ENCODE measurements at regions not wholly inside any gene's neighbourhood (a gene's known extent, or its start where the extent isn't known, plus 50 kb on each side); places are given as distances from the start of the nearest gene placed in this dataset.

DNA sequence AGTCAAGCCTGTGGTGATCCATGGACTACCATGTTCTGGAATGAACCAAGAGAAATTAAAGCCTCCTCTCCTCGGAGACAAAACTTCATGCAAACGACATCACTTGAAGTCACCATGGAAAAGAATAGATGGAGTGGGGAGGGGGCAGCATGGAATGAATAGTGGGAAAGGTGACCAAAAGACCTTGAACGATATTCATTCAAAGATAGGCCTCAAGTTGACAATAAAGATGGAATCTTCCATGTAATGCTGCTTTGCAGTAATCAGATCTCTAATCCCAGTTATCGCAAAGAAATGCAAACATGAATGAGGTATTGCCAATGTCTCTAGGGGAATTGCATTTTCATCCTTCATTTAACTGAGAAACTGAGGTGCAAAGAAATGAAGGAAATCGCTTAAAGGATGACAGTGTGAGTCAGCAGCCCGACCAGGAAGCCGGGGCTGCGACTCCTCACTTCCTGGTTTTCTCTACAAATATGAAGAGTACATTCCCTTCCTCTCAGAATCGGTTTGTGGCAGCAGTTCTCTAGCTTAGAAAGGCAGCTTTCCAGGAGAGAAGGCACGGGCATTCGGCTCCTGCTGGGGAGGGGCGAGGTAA is 65.6 kb upstream of the RREB1 start:
- TF ChIP-seq ZNF384 (IDR thresholded peaks at IDR 0.05) (no peak), TARDBP (IDR thresholded peaks at IDR 0.05) (no peak), ELF4 (IDR thresholded peaks at IDR 0.05) (no peak), FOXK2 (IDR thresholded peaks at IDR 0.05) (no peak), SP1 (IDR thresholded peaks at IDR 0.05) (no peak)
- DNase-seq (ENCODE audit: extremely low spot score), result no peak
- ChIA-PET POLR2A (no interaction called here), CTCF (no interaction called here)

DNA sequence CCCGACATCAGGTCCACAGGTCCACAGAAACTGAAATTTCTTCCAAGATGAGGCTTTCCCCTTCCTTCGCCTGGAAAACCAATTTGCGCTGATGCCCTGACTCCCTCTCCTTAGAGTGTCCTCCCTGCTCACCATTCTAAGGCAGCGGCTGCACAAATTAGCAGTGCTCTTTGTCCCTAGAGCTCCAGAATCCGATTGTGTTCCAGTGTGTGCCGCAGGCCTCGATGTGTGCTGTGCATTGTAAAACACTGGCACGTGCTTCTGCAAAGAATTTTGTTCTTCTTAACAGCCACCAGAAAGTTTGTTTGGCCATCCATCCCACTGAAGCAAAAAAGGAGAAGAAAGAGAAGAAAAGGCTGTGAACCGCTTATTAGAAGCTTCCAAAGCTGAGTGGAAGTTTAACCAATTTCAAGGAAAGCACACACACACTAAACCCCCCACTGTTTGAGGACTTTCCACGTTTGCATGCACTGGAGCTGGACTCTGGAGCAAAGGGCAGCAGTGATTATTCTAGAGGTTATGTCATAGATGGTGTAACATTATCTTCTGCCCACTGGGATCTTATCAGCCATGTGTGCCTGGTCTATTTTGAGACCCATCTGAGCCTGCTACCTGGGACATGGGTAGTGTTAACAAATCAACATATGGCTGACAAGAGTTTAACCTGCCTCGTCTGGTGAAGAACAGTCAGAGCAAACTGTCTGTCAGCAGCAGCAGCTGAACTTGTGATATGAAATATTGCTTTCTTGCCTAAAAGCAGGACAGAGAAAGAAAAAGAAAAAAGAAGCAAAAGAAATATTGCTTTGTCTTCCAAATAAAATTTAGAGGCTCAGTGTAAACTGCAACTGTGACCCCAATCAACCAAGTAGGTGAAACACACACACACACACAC is 64.9 kb upstream of the RREB1 start:
- CTCF ChIA-PET, result no interaction called here
- POLR2A ChIA-PET, result no interaction called here
- DNase-seq (ENCODE audit: extremely low spot score), result no peak
- TF ChIP-seq L3MBTL2 (conservative IDR thresholded peaks at IDR 0.05), result peak; percentile 89
- TF ChIP-seq, protein P1, sequence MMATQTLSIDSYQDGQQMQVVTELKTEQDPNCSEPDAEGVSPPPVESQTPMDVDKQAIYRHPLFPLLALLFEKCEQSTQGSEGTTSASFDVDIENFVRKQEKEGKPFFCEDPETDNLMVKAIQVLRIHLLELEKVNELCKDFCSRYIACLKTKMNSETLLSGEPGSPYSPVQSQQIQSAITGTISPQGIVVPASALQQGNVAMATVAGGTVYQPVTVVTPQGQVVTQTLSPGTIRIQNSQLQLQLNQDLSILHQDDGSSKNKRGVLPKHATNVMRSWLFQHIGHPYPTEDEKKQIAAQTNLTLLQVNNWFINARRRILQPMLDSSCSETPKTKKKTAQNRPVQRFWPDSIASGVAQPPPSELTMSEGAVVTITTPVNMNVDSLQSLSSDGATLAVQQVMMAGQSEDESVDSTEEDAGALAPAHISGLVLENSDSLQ (IDR thresholded peaks at IDR 0.05), result peak; percentile 32; the same call in 1 of the 2 replicates
- no peak for TF ChIP-seq CTBP1 (IDR thresholded peaks at IDR 0.05; ENCODE audit: borderline replicate concordance)

DNA sequence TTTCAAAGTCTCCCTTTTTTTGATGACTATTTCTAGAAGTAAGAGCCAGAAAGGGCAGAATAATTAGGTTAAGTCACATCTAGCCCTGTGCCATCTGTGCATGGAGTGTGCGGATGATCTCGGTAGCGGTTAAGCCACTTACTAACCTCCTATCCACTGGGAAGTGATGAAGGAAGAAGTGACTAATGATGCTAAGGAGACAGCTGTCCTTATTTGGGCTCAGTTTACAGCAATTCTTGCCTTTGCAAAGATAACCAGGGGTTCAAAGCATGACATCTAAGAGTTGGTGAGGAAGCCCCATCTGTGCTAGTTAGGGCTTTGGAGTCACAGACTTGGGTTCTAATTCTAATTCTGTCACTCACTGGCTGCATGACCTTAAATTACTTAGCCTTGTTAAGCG is 62.4 kb upstream of the RREB1 start:
- ChIA-PET POLR2A (no interaction called here), CTCF (no interaction called here)
- TF ChIP-seq FOXM1 (IDR thresholded peaks at IDR 0.05; ENCODE audit: borderline replicate concordance) (no peak), ZNF384 (IDR thresholded peaks at IDR 0.05) (no peak), HDGF (IDR thresholded peaks at IDR 0.05; ENCODE audit: borderline replicate concordance) (no peak)
- DNase-seq (ENCODE audit: extremely low spot score), result no peak

DNA sequence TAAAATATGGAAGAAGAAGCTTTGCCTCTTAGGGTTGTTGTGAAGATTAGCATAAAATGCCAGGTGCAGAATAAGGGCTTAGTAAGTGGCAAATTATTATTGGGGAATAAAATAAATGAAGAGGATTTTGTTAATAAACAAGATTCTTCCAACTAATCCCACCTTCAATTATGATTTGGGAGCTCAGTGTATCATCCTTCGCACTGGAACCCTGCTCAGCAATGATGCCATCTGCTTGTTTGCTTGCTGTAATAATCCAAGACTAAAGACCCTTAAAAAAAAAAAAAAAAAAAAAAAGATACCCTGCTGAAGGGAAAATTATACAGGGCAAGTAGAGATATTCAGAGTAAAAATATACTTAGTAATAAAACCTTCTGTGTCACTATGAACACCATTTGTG is 62.0 kb upstream of the RREB1 start:
- POLR2A ChIA-PET, result no interaction called here
- TF ChIP-seq SP1 (IDR thresholded peaks at IDR 0.05), result no peak
- no peak for TF ChIP-seq HDGF (IDR thresholded peaks at IDR 0.05; ENCODE audit: borderline replicate concordance)
- TF ChIP-seq NFRKB (IDR thresholded peaks at IDR 0.05), result no peak
- no peak for TF ChIP-seq CTBP1 (IDR thresholded peaks at IDR 0.05; ENCODE audit: borderline replicate concordance)
- no peak for TF ChIP-seq TARDBP (IDR thresholded peaks at IDR 0.05)
- no peak for TF ChIP-seq L3MBTL2 (conservative IDR thresholded peaks at IDR 0.05)
- TF ChIP-seq SUZ12 (IDR thresholded peaks at IDR 0.05), result no peak
- TF ChIP-seq, protein P1 (IDR thresholded peaks at IDR 0.05), result no peak
- no peak for TF ChIP-seq ARNT (IDR thresholded peaks at IDR 0.05)
- no peak for TF ChIP-seq FOXK2 (IDR thresholded peaks at IDR 0.05)
- no peak for TF ChIP-seq FOXA1 (IDR thresholded peaks at IDR 0.05)
- no peak for TF ChIP-seq FOXM1 (IDR thresholded peaks at IDR 0.05; ENCODE audit: borderline replicate concordance)
- TF ChIP-seq LEF1 (IDR thresholded peaks at IDR 0.05; ENCODE audit: borderline replicate concordance), result no peak
- no peak for TF ChIP-seq BHLHE40 (IDR thresholded peaks at IDR 0.05; ENCODE audit: borderline replicate concordance)
- TF ChIP-seq ZNF384 (IDR thresholded peaks at IDR 0.05), result no peak
- DNase-seq (ENCODE audit: extremely low spot score), result no peak
- CTCF ChIA-PET, result no interaction called here

DNA sequence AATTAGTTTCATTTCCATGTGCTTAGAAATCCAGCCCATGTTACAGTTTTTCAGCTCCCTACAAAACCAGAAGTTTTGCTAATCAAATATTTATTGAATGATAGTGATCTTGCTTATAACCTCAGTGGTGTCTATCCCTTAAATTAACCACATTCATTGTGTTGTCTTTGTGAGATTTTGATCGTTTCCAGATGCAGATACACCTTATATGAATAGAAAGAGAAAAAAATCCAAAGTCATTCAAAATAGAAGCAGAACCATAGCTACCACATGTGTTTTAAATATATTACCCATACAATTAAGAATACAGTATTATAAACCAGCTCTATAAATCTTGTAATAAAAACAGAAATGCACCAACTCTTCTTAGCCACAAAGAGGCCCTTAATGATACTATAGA is 60.6 kb upstream of the RREB1 start:
- TF ChIP-seq ZNF384 (IDR thresholded peaks at IDR 0.05) (no peak), NFRKB (IDR thresholded peaks at IDR 0.05) (no peak), LEF1 (IDR thresholded peaks at IDR 0.05; ENCODE audit: borderline replicate concordance) (no peak), L3MBTL2 (conservative IDR thresholded peaks at IDR 0.05) (no peak), FOXK2 (IDR thresholded peaks at IDR 0.05) (no peak), ELF4 (IDR thresholded peaks at IDR 0.05) (no peak), SP1 (IDR thresholded peaks at IDR 0.05) (no peak), HDGF (IDR thresholded peaks at IDR 0.05; ENCODE audit: borderline replicate concordance) (no peak), ARNT (IDR thresholded peaks at IDR 0.05) (no peak), BHLHE40 (IDR thresholded peaks at IDR 0.05; ENCODE audit: borderline replicate concordance) (no peak), FOXA1 (IDR thresholded peaks at IDR 0.05) (no peak)
- TF ChIP-seq, protein P1 (IDR thresholded peaks at IDR 0.05), result no peak
- POLR2A ChIA-PET, result no interaction called here
- no peak for DNase-seq (ENCODE audit: extremely low spot score)
- CTCF ChIA-PET, result no interaction called here

DNA sequence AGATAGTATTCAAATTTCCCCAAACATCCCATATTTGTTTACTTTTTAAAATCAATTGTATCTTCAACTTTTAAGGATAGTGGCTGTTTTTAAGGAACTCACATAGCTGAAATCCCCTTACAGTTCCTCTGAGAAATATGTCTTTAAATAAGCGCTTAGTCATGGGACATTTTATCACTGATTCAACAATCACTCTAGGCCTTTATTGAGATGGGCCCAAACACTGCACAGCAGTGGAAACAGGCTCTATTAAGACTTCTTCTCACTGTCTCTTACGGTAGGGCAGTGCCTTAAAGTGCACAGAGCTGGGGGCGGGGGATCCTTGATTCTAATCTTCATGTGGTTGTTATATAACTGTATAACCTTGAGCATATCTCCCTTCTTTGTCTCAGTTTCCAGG is 59.8 kb upstream of the RREB1 start:
- TF ChIP-seq ARNT (IDR thresholded peaks at IDR 0.05) (no peak), HDGF (IDR thresholded peaks at IDR 0.05; ENCODE audit: borderline replicate concordance) (no peak), FOXA1 (IDR thresholded peaks at IDR 0.05) (no peak), TARDBP (IDR thresholded peaks at IDR 0.05) (no peak), SUZ12 (IDR thresholded peaks at IDR 0.05) (no peak), L3MBTL2 (conservative IDR thresholded peaks at IDR 0.05) (no peak), CTBP1 (IDR thresholded peaks at IDR 0.05; ENCODE audit: borderline replicate concordance) (no peak), FOXK2 (IDR thresholded peaks at IDR 0.05) (no peak), BHLHE40 (IDR thresholded peaks at IDR 0.05; ENCODE audit: borderline replicate concordance) (no peak), NFRKB (IDR thresholded peaks at IDR 0.05) (no peak), SP1 (IDR thresholded peaks at IDR 0.05) (no peak), ELF4 (IDR thresholded peaks at IDR 0.05) (no peak), ZNF384 (IDR thresholded peaks at IDR 0.05) (no peak), FOXM1 (IDR thresholded peaks at IDR 0.05; ENCODE audit: borderline replicate concordance) (no peak), LEF1 (IDR thresholded peaks at IDR 0.05; ENCODE audit: borderline replicate concordance) (no peak)
- TF ChIP-seq, protein P1 (IDR thresholded peaks at IDR 0.05), result no peak
- no peak for DNase-seq (ENCODE audit: extremely low spot score)
- ChIA-PET CTCF (interaction anchor here (0.6 kb wide), 1 partner anchor 370 kb away, joined by 3 read pairs; no protein-coding TSS in a partner anchor), POLR2A (no interaction called here)

Measured in HEK293T (cell line).